A673 (cell line): ENCODE measurements at regions not wholly inside any gene's neighbourhood (a gene's known extent, or its start where the extent isn't known, plus 50 kb on each side); places are given as distances from the start of the nearest gene placed in this dataset.

Experiments used
- BruUV-seq: library from RNA; stranded (reverse); fragments of 400-500 nt; replicated peaks from 2 replicates; lab custom pipeline; 2021; lab: Mats Ljungman, UMichigan
- CTCF ChIA-PET: fragments of 300-600 bp; sonication (Branson Sonifier 250); formaldehyde crosslinking; loops from one replicate; lab custom pipeline; 2022; ENCODE audit warnings: antibody characterized with exemption; lab: Charles Lee
- POLR2A ChIA-PET: fragments of 300-600 bp; sonication (Branson Sonifier 250); formaldehyde crosslinking; loops from one replicate; lab custom pipeline; 2022; ENCODE audit warnings: antibody characterized with exemption; ENCODE audit not compliant: low non-redundant PET; lab: Charles Lee
- DNase-seq: peaks from one replicate; pipeline ENCODE4 v3.0.0-alpha.2; 2015; ENCODE audit warnings: low spot score
- H3K27ac ChIP-seq: fragments of 200-600 bp; sonication (generic); 2 replicates; pipeline ENCODE4 v1.5.1; 2016; ENCODE audit warnings: mixed run types, low read depth, mild to moderate bottlenecking, mixed read lengths, antibody characterized with exemption, low read length; ENCODE audit not compliant: poor library complexity, severe bottlenecking
- H3K27me3 ChIP-seq: fragments of 200-600 bp; sonication (generic); replicated peaks from 2 replicates; pipeline ENCODE4 v1.6.1; 2017; ENCODE audit warnings: mixed run types, low read depth, mild to moderate bottlenecking, mixed read lengths, antibody characterized with exemption, low read length; ENCODE audit not compliant: insufficient read depth, poor library complexity
- H3K36me3 ChIP-seq: fragments of 200-600 bp; sonication (generic); 2 replicates; pipeline ENCODE4 v1.6.1; 2016; ENCODE audit warnings: mixed run types, mild to moderate bottlenecking, mixed read lengths, antibody characterized with exemption, low read length; ENCODE audit not compliant: insufficient read depth, poor library complexity, severe bottlenecking
- H3K4me1 ChIP-seq: fragments of 200-600 bp; sonication (generic); 2 replicates; pipeline ENCODE4 v1.6.1; 2017; ENCODE audit warnings: mixed run types, mild to moderate bottlenecking, mixed read lengths, antibody characterized with exemption, low read length; ENCODE audit not compliant: insufficient read depth, poor library complexity, severe bottlenecking
- H3K4me3 ChIP-seq: fragments of 200-600 bp; sonication (generic); 2 replicates; pipeline ENCODE4 v1.5.1; 2016; ENCODE audit warnings: low read depth, mixed run types, mild to moderate bottlenecking, mixed read lengths, low read length; ENCODE audit not compliant: poor library complexity, severe bottlenecking
- H3K9me3 ChIP-seq: fragments of 200-600 bp; sonication (generic); 2 replicates; pipeline ENCODE4 v1.6.1; 2016; ENCODE audit warnings: mixed run types, low read depth, mild to moderate bottlenecking, mixed read lengths, antibody characterized with exemption, low read length; ENCODE audit not compliant: poor library complexity, severe bottlenecking
- CTCF ChIP-seq: fragments of 300-800, 200-600 bp; sonication (generic); conservative IDR thresholded peaks from 2 replicates; pipeline ENCODE4 v1.5.1; 2017; ENCODE audit warnings: low read depth, mild to moderate bottlenecking, antibody characterized with exemption, low read length, moderate library complexity, mixed read lengths
- EZH2 ChIP-seq: fragments of 200-600 bp; sonication (generic); IDR thresholded peaks from 2 replicates; pipeline ENCODE4 v1.6.1; 2017; ENCODE audit warnings: borderline replicate concordance, low read depth, mild to moderate bottlenecking, mixed read lengths, antibody characterized with exemption, low read length; ENCODE audit not compliant: poor library complexity, severe bottlenecking
- intact Hi-C: fragments of 100-400 bp; cut with micrococcal nuclease; formaldehyde crosslinking; loops from one replicate; pipeline ENCODE4 v1.10.0; 2022; ENCODE audit not compliant: unreplicated experiment

- intact Hi-C loops = no loop called here
- no peak overlapping the region for H3K27ac ChIP-seq
These were observed 438.5 kb upstream of the LRRC4C start for GRCh38 chr11:41897991-41898390.

GRCh38 chr11:41917900-41918299 is 458.4 kb upstream of the LRRC4C start:
- no peaks in the 10 kb centered on the region for H3K4me1 ChIP-seq
- intact Hi-C loops = no loop called here
- POLR2A ChIA-PET = no interaction called here

More at GRCh38 chr11:41897991-41898390, 438.5 kb upstream of the LRRC4C start:
- Histone ChIP-seq H3K4me1 (no peaks in the 10 kb centered on the region), H3K4me3 (no peak overlapping the region), H3K9me3 (peaks cover 35% of the 10 kb centered on the region), H3K36me3 (no peaks in the 10 kb centered on the region), H3K27me3 (no peaks in the 10 kb centered on the region)
- TF ChIP-seq EZH2 (no peak), CTCF (no peak)
- POLR2A ChIA-PET = interaction anchor here (0.6 kb wide), 1 partner anchor 591 kb away, joined by 4 read pairs; no protein-coding TSS in a partner anchor
- BruUV-seq = no TSS peak
- CTCF ChIA-PET = no interaction called here
- no peak for DNase-seq

GRCh38 chr11:41920374-41920773 is 460.9 kb upstream of the LRRC4C start:
- ChIA-PET POLR2A (no interaction called here), CTCF (no interaction called here)
- intact Hi-C loops = no loop called here
- no TSS peak for BruUV-seq
- H3K4me3 ChIP-seq = no peak overlapping the region
- no peak for DNase-seq
- no peak overlapping the region for H3K27ac ChIP-seq
- H3K4me1 ChIP-seq = no peaks in the 10 kb centered on the region
- H3K9me3 ChIP-seq = peaks cover 39% of the 10 kb centered on the region
- H3K36me3 ChIP-seq = no peaks in the 10 kb centered on the region
- no peaks in the 10 kb centered on the region for H3K27me3 ChIP-seq
- TF ChIP-seq CTCF (no peak), EZH2 (no peak)

More at GRCh38 chr11:41917900-41918299, 458.4 kb upstream of the LRRC4C start:
- H3K36me3 ChIP-seq = no peaks in the 10 kb centered on the region
- TF ChIP-seq CTCF (no peak), EZH2 (no peak)
- H3K27me3 ChIP-seq = no peaks in the 10 kb centered on the region
- H3K4me3 ChIP-seq = no peak overlapping the region
- H3K9me3 ChIP-seq = peaks cover 45% of the 10 kb centered on the region
- no peak overlapping the region for H3K27ac ChIP-seq
- BruUV-seq = no TSS peak
- CTCF ChIA-PET = no interaction called here
- no peak for DNase-seq
